Muscle layer of duodenum (tissue), 2 donors: ENCODE measurements at regions not wholly inside any gene's neighbourhood (a gene's known extent, or its start where the extent isn't known, plus 50 kb on each side); places are given as distances from the start of the nearest gene placed in this dataset.

Experiments used
- H3K27ac ChIP-seq: one replicate; pipeline ENCODE4 v1.7.0; 2013; ENCODE audit warnings: mild to moderate bottlenecking, low read length
- H3K27me3 ChIP-seq: one replicate; pipeline ENCODE4 v1.7.0; 2013; ENCODE audit warnings: low read depth, mild to moderate bottlenecking, control low read depth, low read length
- H3K36me3 ChIP-seq, 2 donors: one replicate each; pipeline ENCODE4 v1.7.0; 2013; ENCODE audit warnings: low read length in 2 of 2, control low read depth in 1 of 2, mild to moderate bottlenecking in 1 of 2; ENCODE audit not compliant: insufficient read depth in 2 of 2, control insufficient read depth in 1 of 2
- H3K4me1 ChIP-seq, 2 donors: one replicate each; pipeline ENCODE4 v1.7.0; 2013; ENCODE audit warnings: low read length in 2 of 2, mild to moderate bottlenecking in 2 of 2, control low read depth in 1 of 2, moderate library complexity in 1 of 2; ENCODE audit not compliant: insufficient read depth in 2 of 2, control insufficient read depth in 1 of 2
- H3K4me3 ChIP-seq, 2 donors: one replicate each; pipeline ENCODE4 v1.7.0; 2013; ENCODE audit warnings: low read length in 2 of 2, low read depth in 1 of 2, mild to moderate bottlenecking in 1 of 2
- H3K9me3 ChIP-seq, 2 donors: one replicate each; pipeline ENCODE4 v1.7.0; 2013; ENCODE audit warnings: low read length in 2 of 2, control low read depth in 1 of 2, mild to moderate bottlenecking in 1 of 2; ENCODE audit not compliant: control insufficient read depth in 1 of 2
- donor health status: healthy.

GRCh38 chr3:146757759-146758158, 152.6 kb upstream of the PLSCR5 start:
- no peaks in the 10 kb centered on the region for H3K27me3 ChIP-seq
- no peak overlapping the region for H3K27ac ChIP-seq

GRCh38 chr3:146750196-146750595, 145.1 kb upstream of the PLSCR5 start:
- no peaks in the 10 kb centered on the region for H3K27me3 ChIP-seq
- no peaks in the 10 kb centered on the region for H3K4me1 ChIP-seq
- H3K4me3 ChIP-seq, result no peak overlapping the region
- no peaks in the 10 kb centered on the region for H3K36me3 ChIP-seq
- no peak overlapping the region for H3K27ac ChIP-seq
- H3K9me3 ChIP-seq, result peaks cover 0 to 3% of the 10 kb centered on the region in 2 donors

More at GRCh38 chr3:146757759-146758158, 152.6 kb upstream of the PLSCR5 start:
- Histone ChIP-seq H3K36me3 (no peaks in the 10 kb centered on the region), H3K4me3 (no peak overlapping the region), H3K4me1 (no peaks in the 10 kb centered on the region), H3K9me3 (no peaks in the 10 kb centered on the region)

DNA sequence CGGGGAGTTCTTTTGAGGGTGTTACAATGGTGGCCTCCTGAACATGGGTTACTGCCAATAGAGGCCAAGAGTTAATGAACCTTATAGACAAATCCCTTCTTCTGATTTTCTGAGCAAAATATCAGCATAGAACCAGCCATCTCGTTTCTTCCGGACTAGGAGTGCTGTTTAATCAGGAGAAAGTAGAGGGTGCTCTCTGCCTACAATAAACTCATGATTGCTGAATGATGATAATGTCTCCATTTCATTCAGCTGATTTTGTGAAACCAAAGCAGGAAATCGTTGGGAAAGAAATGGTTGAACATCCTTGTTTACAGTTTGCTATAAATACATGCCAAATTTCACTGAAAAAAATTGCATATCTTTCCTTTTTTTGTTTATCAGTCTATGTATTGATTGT, 142.8 kb upstream of the PLSCR5 start:
- no peak overlapping the region for H3K27ac ChIP-seq
- no peaks in the 10 kb centered on the region for H3K4me1 ChIP-seq
- no peaks in the 10 kb centered on the region for H3K27me3 ChIP-seq
- no peak overlapping the region for H3K4me3 ChIP-seq
- H3K9me3 ChIP-seq, result peaks cover 0 to 3% of the 10 kb centered on the region in 2 donors
- no peaks in the 10 kb centered on the region for H3K36me3 ChIP-seq

DNA sequence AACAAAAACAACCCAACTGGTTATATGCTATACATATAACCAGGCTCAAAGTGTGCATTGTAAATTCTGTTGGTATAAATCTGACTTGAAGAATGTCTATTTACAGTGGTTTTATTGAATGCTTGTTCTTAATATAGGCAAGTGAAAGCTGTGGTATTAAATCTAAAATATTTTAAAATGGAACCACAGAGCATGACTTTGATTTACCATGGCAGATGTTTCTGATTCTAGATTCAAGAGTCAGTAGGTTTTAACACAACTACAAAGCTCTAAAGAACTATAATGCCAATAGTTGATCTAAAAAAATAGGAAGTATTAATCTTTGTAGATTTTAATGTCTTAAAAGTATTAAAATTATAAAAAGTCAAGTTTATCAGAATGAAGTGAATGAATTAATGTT, 141.9 kb upstream of the PLSCR5 start:
- Histone ChIP-seq H3K27ac (no peak overlapping the region), H3K36me3 (no peaks in the 10 kb centered on the region), H3K4me3 (no peak overlapping the region), H3K9me3 (peaks cover 0 to 3% of the 10 kb centered on the region in 2 donors), H3K4me1 (no peaks in the 10 kb centered on the region), H3K27me3 (no peaks in the 10 kb centered on the region)

DNA sequence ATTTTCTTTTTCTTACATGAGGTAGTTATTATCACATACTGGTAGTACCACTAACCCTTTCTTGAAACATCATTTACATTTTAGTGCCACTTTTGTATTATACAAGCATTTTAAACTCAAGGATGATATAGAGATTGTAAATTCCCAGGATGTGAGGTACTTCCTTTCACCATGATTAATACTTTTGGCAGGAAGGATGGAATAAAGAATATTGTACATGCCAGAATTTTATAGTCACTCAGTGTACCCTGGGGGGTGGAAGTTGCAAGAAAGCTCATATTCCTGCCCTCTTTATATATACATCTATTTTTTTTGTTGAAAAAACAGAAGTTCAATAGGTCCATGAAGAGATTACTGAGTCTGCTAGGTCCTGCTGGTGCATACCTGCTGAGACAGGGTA, 141.0 kb upstream of the PLSCR5 start:
- Histone ChIP-seq H3K9me3 (no peaks in the 10 kb centered on the region), H3K4me3 (no peak overlapping the region), H3K27me3 (no peaks in the 10 kb centered on the region), H3K36me3 (no peaks in the 10 kb centered on the region), H3K27ac (no peak overlapping the region), H3K4me1 (no peaks in the 10 kb centered on the region)

- Histone ChIP-seq H3K4me3 (no peak overlapping the region), H3K9me3 (no peaks in the 10 kb centered on the region), H3K4me1 (no peaks in the 10 kb centered on the region), H3K27ac (no peak overlapping the region), H3K36me3 (no peaks in the 10 kb centered on the region), H3K27me3 (no peaks in the 10 kb centered on the region)
Observed at GRCh38 chr3:146739203-146739671, 134.1 kb upstream of the PLSCR5 start.

- Histone ChIP-seq H3K9me3 (peaks cover 0 to 4% of the 10 kb centered on the region in 2 donors), H3K36me3 (no peaks in the 10 kb centered on the region), H3K4me3 (no peak overlapping the region), H3K27me3 (no peaks in the 10 kb centered on the region), H3K27ac (no peak overlapping the region), H3K4me1 (no peaks in the 10 kb centered on the region)
Observed at GRCh38 chr3:146732325-146732724, 127.2 kb upstream of the PLSCR5 start.

DNA sequence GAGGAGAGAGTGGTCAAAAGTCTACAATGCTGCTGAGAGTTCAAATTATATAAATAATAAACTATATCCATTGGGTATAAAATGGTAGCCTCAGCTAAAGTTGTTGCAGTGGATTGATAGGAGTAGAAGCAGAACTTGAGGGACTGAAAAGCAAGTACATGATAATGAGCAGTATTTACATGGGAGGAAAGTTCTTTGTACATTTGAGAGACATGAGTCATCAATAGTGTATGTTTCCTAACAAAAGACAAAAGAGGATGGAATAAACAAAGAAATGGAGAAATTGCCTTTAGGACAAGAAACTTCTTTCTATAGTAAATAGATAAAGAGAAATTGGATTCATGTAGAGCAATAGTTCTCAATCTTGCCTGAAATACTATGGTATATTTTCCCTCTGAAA, 110.0 kb upstream of the PLSCR5 start:
- Histone ChIP-seq H3K4me3 (no peak overlapping the region), H3K27me3 (no peaks in the 10 kb centered on the region), H3K27ac (no peak overlapping the region), H3K36me3 (no peaks in the 10 kb centered on the region), H3K4me1 (no peaks in the 10 kb centered on the region), H3K9me3 (no peaks in the 10 kb centered on the region)

- Histone ChIP-seq H3K36me3 (no peaks in the 10 kb centered on the region), H3K4me3 (no peak overlapping the region), H3K9me3 (no peaks in the 10 kb centered on the region), H3K27me3 (no peaks in the 10 kb centered on the region), H3K4me1 (no peaks in the 10 kb centered on the region), H3K27ac (no peak overlapping the region)
Observed at GRCh38 chr3:146712806-146713205, 107.7 kb upstream of the PLSCR5 start.

- Histone ChIP-seq H3K4me3 (no peak overlapping the region), H3K4me1 (no peaks in the 10 kb centered on the region), H3K36me3 (no peaks in the 10 kb centered on the region), H3K27me3 (no peaks in the 10 kb centered on the region), H3K9me3 (no peaks in the 10 kb centered on the region), H3K27ac (no peak overlapping the region)
Observed at GRCh38 chr3:146709969-146710368, 104.8 kb upstream of the PLSCR5 start.

DNA sequence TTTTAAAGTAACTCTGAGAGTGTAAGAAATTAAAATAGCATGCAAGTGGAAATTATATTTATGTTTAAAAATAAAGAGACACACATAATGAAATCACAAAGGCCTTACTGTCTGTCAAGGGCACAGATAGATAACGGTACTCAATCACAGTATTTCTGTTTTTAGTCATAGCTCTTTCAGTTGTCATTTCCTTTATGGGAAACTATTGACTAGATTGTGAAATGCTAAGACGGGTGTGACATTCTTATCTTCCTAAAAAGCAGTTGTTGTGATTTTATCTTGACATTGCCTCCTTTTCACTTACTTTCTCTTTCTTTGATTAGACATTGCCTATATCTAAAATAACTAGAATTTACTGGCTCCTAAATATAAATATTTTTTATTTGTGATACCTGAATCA, 100.1 kb upstream of the PLSCR5 start:
- H3K4me1 ChIP-seq, result no peaks in the 10 kb centered on the region
- H3K9me3 ChIP-seq, result no peaks in the 10 kb centered on the region
- H3K36me3 ChIP-seq, result no peaks in the 10 kb centered on the region
- H3K27me3 ChIP-seq, result no peaks in the 10 kb centered on the region
- no peak overlapping the region for H3K4me3 ChIP-seq
- no peak overlapping the region for H3K27ac ChIP-seq

- no peaks in the 10 kb centered on the region for H3K36me3 ChIP-seq
- H3K27ac ChIP-seq, result no peak overlapping the region
- no peaks in the 10 kb centered on the region for H3K27me3 ChIP-seq
- no peaks in the 10 kb centered on the region for H3K4me1 ChIP-seq
- H3K9me3 ChIP-seq, result no peaks in the 10 kb centered on the region
- H3K4me3 ChIP-seq, result no peak overlapping the region
Observed at GRCh38 chr3:146702237-146702636, 97.1 kb upstream of the PLSCR5 start.
